H1 (cell line): ENCODE measurements at regions not wholly inside any gene's neighbourhood (a gene's known extent, or its start where the extent isn't known, plus 50 kb on each side); places are given as distances from the start of the nearest gene placed in this dataset.

Experiments used
- EGR1 ChIP-seq: IDR thresholded peaks from 2 replicates; pipeline ENCODE4 v1.6.1; 2011; ENCODE audit warnings: low read depth, low read length, borderline replicate concordance
- EP300 ChIP-seq, 2 experiments: IDR thresholded peaks; 1 replicate in 1 of 2; 2 replicates in 1 of 2; pipeline ENCODE4 v1.6.1; 2011 to 2012; ENCODE audit warnings: low read depth in 2 of 2, low read length in 2 of 2, mild to moderate bottlenecking in 2 of 2, borderline replicate concordance in 1 of 2, inconsistent platforms in 1 of 2, moderate library complexity in 1 of 2
- JUND ChIP-seq: IDR thresholded peaks from 2 replicates; pipeline ENCODE4 v1.6.1; 2011; ENCODE audit warnings: mild to moderate bottlenecking, improper control_type of control experiment, low read length
- POLR2AphosphoS5 ChIP-seq: IDR thresholded peaks from 2 replicates; pipeline ENCODE4 v1.6.1; 2011; ENCODE audit warnings: low read depth, low read length
- RAD21 ChIP-seq, 2 experiments: IDR thresholded peaks in 1 of 2; conservative IDR thresholded peaks in 1 of 2; 2 replicates each; pipeline ENCODE4 v1.6.1; 2011; ENCODE audit warnings: low read depth in 2 of 2, low read length in 2 of 2, improper control_type of control experiment in 1 of 2, inconsistent platforms in 1 of 2, mild to moderate bottlenecking in 1 of 2, moderate library complexity in 1 of 2
- SRF ChIP-seq: IDR thresholded peaks from 2 replicates; pipeline ENCODE4 v1.6.1; 2011; ENCODE audit warnings: mild to moderate bottlenecking, low read depth, low read length, moderate library complexity
- SUZ12 ChIP-seq: fragments of 200-600 bp; sonication (generic); IDR thresholded peaks from 2 replicates; pipeline ENCODE4 v1.6.1; 2012; ENCODE audit warnings: mild to moderate bottlenecking, inconsistent platforms, low read length, moderate library complexity, mixed read lengths
- TAF1 ChIP-seq: IDR thresholded peaks from 2 replicates; pipeline ENCODE4 v1.6.1; 2011; ENCODE audit warnings: mild to moderate bottlenecking, low read depth, low read length
- TEAD4 ChIP-seq: IDR thresholded peaks from 2 replicates; pipeline ENCODE4 v1.6.1; 2012; ENCODE audit warnings: low read depth, low read length, inconsistent platforms, mixed read lengths
- TF ChIP-seq, protein P1 (sequence below), 3 experiments: IDR thresholded peaks; 1 replicate in 2 of 3; 2 replicates in 1 of 3; pipeline versions ENCODE4 v1.5.1 to v1.6.1; 2011; ENCODE audit warnings: low read length in 3 of 3, mild to moderate bottlenecking in 3 of 3, inconsistent platforms in 2 of 3, low read depth in 1 of 3, moderate library complexity in 1 of 3; ENCODE audit not compliant: insufficient read depth in 1 of 3; ENCODE audit errors: control extremely low read depth in 1 of 3
- TF ChIP-seq, protein P2 (sequence below): IDR thresholded peaks from 2 replicates; pipeline ENCODE4 v1.6.1; 2012; ENCODE audit warnings: low read length, inconsistent platforms
- TF ChIP-seq, protein P3 (sequence below): IDR thresholded peaks from 2 replicates; pipeline ENCODE4 v1.6.1; 2011; ENCODE audit warnings: low read depth, mild to moderate bottlenecking, low read length; ENCODE audit not compliant: insufficient read depth

DNA sequence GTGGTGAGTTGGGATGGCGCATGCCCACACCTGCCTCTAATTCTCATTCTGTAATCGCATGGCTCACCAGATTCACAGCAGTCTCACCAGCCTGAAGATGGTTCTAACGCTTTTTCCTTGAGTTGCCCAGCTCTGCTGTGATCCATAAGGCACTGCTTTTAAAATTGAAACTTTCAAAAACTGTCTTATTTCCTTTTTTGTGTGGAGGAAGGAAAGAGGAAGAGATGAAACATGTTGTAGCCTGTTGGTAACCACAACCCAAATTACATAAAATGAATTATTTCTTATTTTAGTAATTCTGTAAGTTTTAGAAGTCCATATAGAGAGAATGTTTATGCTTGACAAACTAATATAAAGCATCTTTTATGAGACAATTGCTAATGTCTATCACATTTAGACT lies 165.4 kb downstream of the RBM43 start:
- TF ChIP-seq TAF1 (no peak), EGR1 (no peak), TEAD4 (no peak), POLR2AphosphoS5 (no peak), JUND (no peak), SRF (no peak), SUZ12 (no peak), RAD21 (IDR thresholded peaks at IDR 0.05 in 1 of 2, conservative IDR thresholded peaks at IDR 0.05 in 1 of 2; ENCODE audit: low read depth in 2 of 2, low read length in 2 of 2) (no peak), EP300 (IDR thresholded peaks at IDR 0.05; ENCODE audit: borderline replicate concordance in 1 of 2, low read depth in 2 of 2, low read length in 2 of 2) (no peak)
- TF ChIP-seq, protein P1, sequence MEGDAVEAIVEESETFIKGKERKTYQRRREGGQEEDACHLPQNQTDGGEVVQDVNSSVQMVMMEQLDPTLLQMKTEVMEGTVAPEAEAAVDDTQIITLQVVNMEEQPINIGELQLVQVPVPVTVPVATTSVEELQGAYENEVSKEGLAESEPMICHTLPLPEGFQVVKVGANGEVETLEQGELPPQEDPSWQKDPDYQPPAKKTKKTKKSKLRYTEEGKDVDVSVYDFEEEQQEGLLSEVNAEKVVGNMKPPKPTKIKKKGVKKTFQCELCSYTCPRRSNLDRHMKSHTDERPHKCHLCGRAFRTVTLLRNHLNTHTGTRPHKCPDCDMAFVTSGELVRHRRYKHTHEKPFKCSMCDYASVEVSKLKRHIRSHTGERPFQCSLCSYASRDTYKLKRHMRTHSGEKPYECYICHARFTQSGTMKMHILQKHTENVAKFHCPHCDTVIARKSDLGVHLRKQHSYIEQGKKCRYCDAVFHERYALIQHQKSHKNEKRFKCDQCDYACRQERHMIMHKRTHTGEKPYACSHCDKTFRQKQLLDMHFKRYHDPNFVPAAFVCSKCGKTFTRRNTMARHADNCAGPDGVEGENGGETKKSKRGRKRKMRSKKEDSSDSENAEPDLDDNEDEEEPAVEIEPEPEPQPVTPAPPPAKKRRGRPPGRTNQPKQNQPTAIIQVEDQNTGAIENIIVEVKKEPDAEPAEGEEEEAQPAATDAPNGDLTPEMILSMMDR (IDR thresholded peaks at IDR 0.05; ENCODE audit: control extremely low read depth in 1 of 3, insufficient read depth in 1 of 3, low read depth in 1 of 3, low read length in 3 of 3) = no peak
- TF ChIP-seq, protein P2, sequence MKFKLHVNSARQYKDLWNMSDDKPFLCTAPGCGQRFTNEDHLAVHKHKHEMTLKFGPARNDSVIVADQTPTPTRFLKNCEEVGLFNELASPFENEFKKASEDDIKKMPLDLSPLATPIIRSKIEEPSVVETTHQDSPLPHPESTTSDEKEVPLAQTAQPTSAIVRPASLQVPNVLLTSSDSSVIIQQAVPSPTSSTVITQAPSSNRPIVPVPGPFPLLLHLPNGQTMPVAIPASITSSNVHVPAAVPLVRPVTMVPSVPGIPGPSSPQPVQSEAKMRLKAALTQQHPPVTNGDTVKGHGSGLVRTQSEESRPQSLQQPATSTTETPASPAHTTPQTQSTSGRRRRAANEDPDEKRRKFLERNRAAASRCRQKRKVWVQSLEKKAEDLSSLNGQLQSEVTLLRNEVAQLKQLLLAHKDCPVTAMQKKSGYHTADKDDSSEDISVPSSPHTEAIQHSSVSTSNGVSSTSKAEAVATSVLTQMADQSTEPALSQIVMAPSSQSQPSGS = no peak
- TF ChIP-seq, protein P3, sequence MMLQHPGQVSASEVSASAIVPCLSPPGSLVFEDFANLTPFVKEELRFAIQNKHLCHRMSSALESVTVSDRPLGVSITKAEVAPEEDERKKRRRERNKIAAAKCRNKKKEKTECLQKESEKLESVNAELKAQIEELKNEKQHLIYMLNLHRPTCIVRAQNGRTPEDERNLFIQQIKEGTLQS = no peak
